H9 (cell line): ENCODE measurements at regions not wholly inside any gene's neighbourhood (a gene's known extent, or its start where the extent isn't known, plus 50 kb on each side); places are given as distances from the start of the nearest gene placed in this dataset.
"Not testable (repeated sequence)": the region's sequence is repeated elsewhere in the genome, so short reads cannot be mapped to it uniquely, and the experiment has no call there.

Source experiments
- DNase-seq: peaks from one replicate; pipeline ENCODE4 v3.0.0-alpha.2; 2017
- H2AFZ ChIP-seq: one replicate; pipeline ENCODE4 v1.6.1; 2013; ENCODE audit warnings: mild to moderate bottlenecking, low read length, control low read depth, moderate library complexity
- H2AK5ac ChIP-seq: 2 replicates; pipeline ENCODE4 v1.6.1; 2013; ENCODE audit warnings: low read length, control low read depth, mixed read lengths; ENCODE audit not compliant: insufficient read length
- H2BK120ac ChIP-seq: one replicate; pipeline ENCODE4 v1.6.1; 2013; ENCODE audit warnings: low read depth, mild to moderate bottlenecking, low read length, control low read depth, inconsistent platforms; ENCODE audit not compliant: poor library complexity, severe bottlenecking
- H2BK12ac ChIP-seq: 2 replicates; pipeline ENCODE4 v1.6.1; 2013; ENCODE audit warnings: low read length, control low read depth, mixed read lengths, low read depth; ENCODE audit not compliant: insufficient read length
- H2BK15ac ChIP-seq: 2 replicates; pipeline ENCODE4 v1.6.1; 2013; ENCODE audit warnings: low read depth, low read length, control low read depth
- H2BK20ac ChIP-seq: one replicate; pipeline ENCODE4 v1.6.1; 2013; ENCODE audit warnings: low read depth, mild to moderate bottlenecking, low read length, control low read depth, inconsistent platforms; ENCODE audit not compliant: poor library complexity, severe bottlenecking
- H2BK5ac ChIP-seq: 2 replicates; pipeline ENCODE4 v1.6.1; 2013; ENCODE audit warnings: low read length, control low read depth, mixed read lengths; ENCODE audit not compliant: insufficient read length
- H3K14ac ChIP-seq: 2 replicates; pipeline ENCODE4 v1.6.1; 2013; ENCODE audit warnings: low read length, control low read depth; ENCODE audit not compliant: insufficient read depth
- H3K18ac ChIP-seq: 2 replicates; pipeline ENCODE4 v1.6.1; 2013; ENCODE audit warnings: low read depth, mild to moderate bottlenecking, mixed read lengths, low read length, control low read depth; ENCODE audit not compliant: insufficient read length
- H3K23ac ChIP-seq: 2 replicates; pipeline ENCODE4 v1.6.1; 2013; ENCODE audit warnings: low read length, control low read depth, mixed read lengths, low read depth; ENCODE audit not compliant: insufficient read length
- H3K23me2 ChIP-seq: 2 replicates; pipeline ENCODE4 v1.6.1; 2013; ENCODE audit warnings: low read depth, mild to moderate bottlenecking, mixed read lengths, low read length, control low read depth; ENCODE audit not compliant: insufficient read length, poor library complexity, severe bottlenecking
- H3K27ac ChIP-seq: 2 replicates; pipeline ENCODE4 v1.5.1; 2013; ENCODE audit warnings: low read length, control low read depth, mixed read lengths, low read depth; ENCODE audit not compliant: insufficient read length
- H3K27me3 ChIP-seq: 2 replicates; pipeline ENCODE4 v1.6.1; 2013; ENCODE audit warnings: low read length, control low read depth, inconsistent platforms; ENCODE audit not compliant: insufficient read depth
- H3K4ac ChIP-seq: 2 replicates; pipeline ENCODE4 v1.6.1; 2013; ENCODE audit warnings: low read depth, mild to moderate bottlenecking, control low read depth, inconsistent platforms, low read length, moderate library complexity
- H3K4me1 ChIP-seq: 2 replicates; pipeline ENCODE4 v1.6.1; 2013; ENCODE audit warnings: low read length, control low read depth, inconsistent platforms; ENCODE audit not compliant: insufficient read depth
- H3K4me2 ChIP-seq: 2 replicates; pipeline ENCODE4 v1.6.1; 2013; ENCODE audit warnings: low read length, control low read depth, mixed read lengths; ENCODE audit not compliant: insufficient read length, insufficient read depth
- H3K56ac ChIP-seq: 2 replicates; pipeline ENCODE4 v1.6.1; 2013; ENCODE audit warnings: low read depth, mild to moderate bottlenecking, mixed read lengths, low read length, control low read depth; ENCODE audit not compliant: insufficient read length
- H3K79me1 ChIP-seq: 2 replicates; pipeline ENCODE4 v1.6.1; 2013; ENCODE audit warnings: low read depth, mild to moderate bottlenecking, moderate library complexity, low read length, control low read depth, inconsistent platforms; ENCODE audit not compliant: insufficient read depth, poor library complexity, severe bottlenecking
- H3K79me2 ChIP-seq: 2 replicates; pipeline ENCODE4 v1.6.1; 2013; ENCODE audit warnings: low read length, control low read depth, inconsistent platforms; ENCODE audit not compliant: insufficient read depth
- H3K9ac ChIP-seq: 2 replicates; pipeline ENCODE4 v1.6.1; 2013; ENCODE audit warnings: low read length, control low read depth, mixed read lengths; ENCODE audit not compliant: insufficient read length; ENCODE audit errors: extremely low read depth
- H3K9me3 ChIP-seq: one replicate; pipeline ENCODE4 v1.6.1; 2013; ENCODE audit warnings: low read depth, low read length, inconsistent platforms; ENCODE audit not compliant: control insufficient read depth
- H3T11ph ChIP-seq: one replicate; pipeline ENCODE4 v1.6.1; 2013; ENCODE audit warnings: mild to moderate bottlenecking, low read length, control low read depth, inconsistent platforms
- H4K20me1 ChIP-seq: one replicate; pipeline ENCODE4 v1.6.1; 2013; ENCODE audit not compliant: control insufficient read depth, insufficient read length, insufficient read depth
- H4K5ac ChIP-seq: 2 replicates; pipeline ENCODE4 v1.6.1; 2013; ENCODE audit warnings: low read depth, mild to moderate bottlenecking, mixed read lengths, low read length, control low read depth; ENCODE audit not compliant: insufficient read length
- H4K8ac ChIP-seq: replicated peaks from 2 replicates; pipeline ENCODE4 v1.6.1; 2013; ENCODE audit warnings: low read length, control low read depth, mixed read lengths, low read depth; ENCODE audit not compliant: insufficient read length
- H4K91ac ChIP-seq: 2 replicates; pipeline ENCODE4 v1.6.1; 2013; ENCODE audit warnings: low read depth, mild to moderate bottlenecking, moderate library complexity, mixed read lengths, low read length, control low read depth; ENCODE audit not compliant: insufficient read length
- H3K27ac Mint-ChIP-seq, 3 experiments: 2 replicates in 2 of 3; 3 replicates in 1 of 3; pipeline ENCODE4 v1.8.0; 2020 to 2021; ENCODE audit warnings: mixed read lengths in 3 of 3, mild to moderate bottlenecking in 1 of 3, moderate library complexity in 1 of 3
- H3K27me3 Mint-ChIP-seq: 2 replicates; pipeline ENCODE4 v1.8.0; 2021; ENCODE audit warnings: low read depth, mild to moderate bottlenecking, moderate library complexity, mixed read lengths
- H3K36me3 Mint-ChIP-seq, 3 experiments: 2 replicates in 2 of 3; 3 replicates in 1 of 3; pipeline ENCODE4 v1.8.0; 2020 to 2021; ENCODE audit warnings: low read depth in 3 of 3, mixed read lengths in 3 of 3; ENCODE audit not compliant: insufficient read depth in 1 of 3
- H3K4me1 Mint-ChIP-seq, 2 experiments: 2 replicates each; pipeline ENCODE4 v1.8.0; 2020; ENCODE audit warnings: mixed read lengths in 2 of 2
- H3K4me3 Mint-ChIP-seq, 2 experiments: 2 replicates in 1 of 2; 3 replicates in 1 of 2; pipeline ENCODE4 v1.8.0; 2020 to 2021; ENCODE audit warnings: mild to moderate bottlenecking in 2 of 2, mixed read lengths in 2 of 2, moderate library complexity in 1 of 2
- H3K9me3 Mint-ChIP-seq, 2 experiments: 2 replicates in 1 of 2; 3 replicates in 1 of 2; pipeline ENCODE4 v1.8.0; 2020; ENCODE audit warnings: mild to moderate bottlenecking in 2 of 2, mixed read lengths in 2 of 2, moderate library complexity in 1 of 2
- WGBS: extraction: QIAGEN DNeasy Blood & Tissue Kit; methylation state at CpG from one replicate; pipeline ENCODE4 v1.1.7; 2013; ENCODE audit warnings: missing lambda C conversion rate, low lambda C conversion rate, mixed read lengths; ENCODE audit not compliant: insufficient read length; ENCODE audit errors: extremely low coverage; 5-methylcytosine and 5-hydroxymethylcytosine counted together

DNA sequence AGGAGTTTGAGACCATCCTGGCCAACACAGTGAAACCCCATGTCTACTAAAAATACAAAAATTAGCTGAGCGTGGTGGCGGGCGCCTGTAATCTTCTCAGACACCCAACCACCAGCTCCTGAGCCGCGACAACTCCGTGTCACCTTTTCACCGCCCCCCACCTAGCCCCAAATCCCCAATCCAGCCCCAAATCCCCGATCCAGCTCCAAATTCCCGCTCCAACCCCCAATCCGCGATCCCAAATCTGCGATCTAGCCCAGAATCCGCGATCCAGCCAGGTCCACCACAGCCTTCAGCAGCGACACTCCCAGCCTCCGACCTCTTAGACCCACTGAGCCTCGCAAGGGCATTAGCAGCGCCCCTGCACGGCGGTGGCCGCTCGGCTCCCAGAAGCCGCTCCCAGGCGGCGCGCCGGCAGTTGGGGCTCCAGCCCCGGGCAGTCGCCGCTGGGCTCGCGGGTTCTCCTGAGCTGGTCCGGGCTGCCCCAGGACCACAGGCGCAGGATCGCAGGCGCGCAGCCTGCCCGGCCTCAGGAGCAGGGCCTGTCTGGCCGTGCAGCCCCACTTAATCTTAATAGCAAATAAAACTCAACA lies 4469.9 kb upstream of the OR11H1 start:
- not testable (repeated sequence) for H3K27me3 ChIP-seq, H4K8ac ChIP-seq, DNase-seq, H3K79me1 ChIP-seq, H3K27ac Mint-ChIP-seq, H3T11ph ChIP-seq, H2BK12ac ChIP-seq, H3K14ac ChIP-seq, H3K23ac ChIP-seq, H3K4me1 ChIP-seq, H3K27ac ChIP-seq, H2BK5ac ChIP-seq, H3K4ac ChIP-seq, H3K4me1 Mint-ChIP-seq, H4K20me1 ChIP-seq, H2BK20ac ChIP-seq, H2BK120ac ChIP-seq, H3K56ac ChIP-seq, H3K23me2 ChIP-seq, H4K5ac ChIP-seq, H2AK5ac ChIP-seq, H3K4me3 Mint-ChIP-seq, H3K18ac ChIP-seq, H3K4me2 ChIP-seq, H3K9ac ChIP-seq, H2AFZ ChIP-seq, H4K91ac ChIP-seq, H3K79me2 ChIP-seq, H2BK15ac ChIP-seq
- H3K27me3 Mint-ChIP-seq, result peaks cover 13% of the 10 kb centered on the region
- peaks cover 15 to 47% (median 38%) of the 10 kb centered on the region in 3 experiments for H3K36me3 Mint-ChIP-seq
- peaks cover 71% of the 10 kb centered on the region for H3K9me3 ChIP-seq
- H3K9me3 Mint-ChIP-seq, result peaks cover 84 to 86% of the 10 kb centered on the region in 2 experiments
- WGBS, result no CpG with 5 or more reads among the region's 39 CpGs

DNA sequence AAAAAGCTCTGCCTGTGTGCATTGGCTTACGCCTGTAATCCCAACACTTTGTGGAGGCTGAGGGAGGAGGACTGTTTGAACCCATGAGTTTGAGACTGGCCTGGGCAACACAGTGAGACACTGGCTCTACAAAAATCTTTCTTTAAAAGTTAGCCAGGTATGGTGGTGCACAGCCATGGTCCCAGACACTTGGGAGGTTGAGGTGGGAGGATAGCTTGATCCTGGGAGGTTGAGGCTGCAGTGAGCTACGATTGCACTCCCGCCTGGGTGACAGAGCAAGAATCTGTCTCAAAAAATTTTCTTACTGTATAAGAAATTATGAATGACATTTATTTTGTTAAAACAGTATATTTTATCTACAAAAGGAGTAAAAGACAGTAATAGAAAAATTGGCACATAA lies 4468.9 kb upstream of the OR11H1 start:
- not testable (repeated sequence) for H3K27me3 ChIP-seq, H4K91ac ChIP-seq, H2AK5ac ChIP-seq, H3K4ac ChIP-seq, H3K27ac ChIP-seq, H2AFZ ChIP-seq, H2BK12ac ChIP-seq, H3T11ph ChIP-seq, H4K5ac ChIP-seq, H3K27ac Mint-ChIP-seq, H3K79me1 ChIP-seq, H2BK20ac ChIP-seq, H3K23me2 ChIP-seq, H3K14ac ChIP-seq, H2BK120ac ChIP-seq, H2BK5ac ChIP-seq, H4K8ac ChIP-seq, DNase-seq, H4K20me1 ChIP-seq, H3K23ac ChIP-seq, H3K56ac ChIP-seq, H3K4me3 Mint-ChIP-seq, H3K4me1 ChIP-seq, H2BK15ac ChIP-seq, H3K79me2 ChIP-seq, H3K4me2 ChIP-seq, H3K4me1 Mint-ChIP-seq, H3K18ac ChIP-seq, H3K9ac ChIP-seq
- no CpG with 5 or more reads among the region's 3 CpGs for WGBS
- H3K9me3 Mint-ChIP-seq, result peaks cover 86% of the 10 kb centered on the region in 2 experiments
- H3K9me3 ChIP-seq, result peaks cover 70% of the 10 kb centered on the region
- peaks cover 16% of the 10 kb centered on the region for H3K27me3 Mint-ChIP-seq
- H3K36me3 Mint-ChIP-seq, result peaks cover 15 to 51% (median 40%) of the 10 kb centered on the region in 3 experiments
